ENCODE measurements at regions not wholly inside any gene's neighbourhood (a gene's known extent, or its start where the extent isn't known, plus 50 kb on each side); places are given as distances from the start of the nearest gene placed in this dataset.

DNA sequence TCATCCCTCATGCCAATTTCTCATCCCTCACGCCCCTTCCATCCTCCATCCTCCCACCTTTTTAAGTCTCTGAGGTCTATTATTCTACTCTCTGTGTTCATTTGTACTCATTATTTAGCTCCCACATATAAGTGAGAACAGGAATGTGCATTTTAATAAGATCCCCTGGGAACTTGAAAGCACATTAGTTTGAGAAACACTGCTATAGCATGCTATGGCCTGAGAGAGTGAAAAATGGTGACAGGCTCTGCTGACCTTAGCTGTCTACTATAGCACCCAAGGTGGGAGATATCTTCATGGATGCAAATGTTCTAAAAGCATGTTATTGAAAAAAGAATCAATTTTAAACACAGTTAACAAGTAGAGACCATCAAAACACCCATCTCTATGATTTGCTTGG, 712.0 kb downstream of the TFAP2A start:
- no peak overlapping the region for H3K9ac ChIP-seq (ENCODE audit: low read length)
- H3K4me3 ChIP-seq (ENCODE audit: low read depth, low read length): no peak overlapping the region
- H2BK120ac ChIP-seq (ENCODE audit: insufficient read depth, low read length, poor library complexity): no peak overlapping the region
- no peak overlapping the region for H3K4ac ChIP-seq (ENCODE audit: low read depth, low read length)
- no peak for DNase-seq
- no peak overlapping the region for H4K91ac ChIP-seq (ENCODE audit: low read depth, low read length)
- H3K4me2 ChIP-seq (ENCODE audit: low read length): no peak overlapping the region
- H3K4me1 ChIP-seq (ENCODE audit: control insufficient read depth in 1 of 2, insufficient read depth in 2 of 2, low read length in 2 of 2): no peaks in the 10 kb centered on the region
- no peak overlapping the region for H2AFZ ChIP-seq (ENCODE audit: insufficient read depth, low read length, poor library complexity)
- no peaks in the 10 kb centered on the region for H3K79me2 ChIP-seq (ENCODE audit: control insufficient read depth, insufficient read depth, low read length, poor library complexity)
- WGBS (ENCODE audit: extremely low coverage, insufficient coverage, insufficient read length): 100% methylated on average over 1 of the region's 1 CpG
- no peak overlapping the region for H3K14ac ChIP-seq (ENCODE audit: low read length)
- no peaks in the 10 kb centered on the region for H3K79me1 ChIP-seq (ENCODE audit: low read length)
- no peak overlapping the region for H4K12ac ChIP-seq (ENCODE audit: low read depth, low read length)
- no peaks in the 10 kb centered on the region for H3K36me3 ChIP-seq (ENCODE audit: control insufficient read depth in 1 of 2, insufficient read depth in 2 of 2, low read length in 2 of 2)
- H3K27me3 ChIP-seq (ENCODE audit: insufficient read depth, low read length): no peaks in the 10 kb centered on the region
- H3K23ac ChIP-seq (ENCODE audit: low read length): no peak overlapping the region
- H4K8ac ChIP-seq (ENCODE audit: low read depth, low read length): no peak overlapping the region
- no peak overlapping the region for H2BK12ac ChIP-seq (ENCODE audit: low read length)
- H3K9me3 ChIP-seq (ENCODE audit: insufficient read depth, low read depth, low read length): no peaks in the 10 kb centered on the region
- H2AK5ac ChIP-seq (ENCODE audit: low read length): no peak overlapping the region
- H3K27ac ChIP-seq (ENCODE audit: low read depth, low read length): no peak overlapping the region
- H3K18ac ChIP-seq (ENCODE audit: low read length): no peak overlapping the region
- no peak overlapping the region for H2BK5ac ChIP-seq (ENCODE audit: low read depth, low read length, poor library complexity)

DNA sequence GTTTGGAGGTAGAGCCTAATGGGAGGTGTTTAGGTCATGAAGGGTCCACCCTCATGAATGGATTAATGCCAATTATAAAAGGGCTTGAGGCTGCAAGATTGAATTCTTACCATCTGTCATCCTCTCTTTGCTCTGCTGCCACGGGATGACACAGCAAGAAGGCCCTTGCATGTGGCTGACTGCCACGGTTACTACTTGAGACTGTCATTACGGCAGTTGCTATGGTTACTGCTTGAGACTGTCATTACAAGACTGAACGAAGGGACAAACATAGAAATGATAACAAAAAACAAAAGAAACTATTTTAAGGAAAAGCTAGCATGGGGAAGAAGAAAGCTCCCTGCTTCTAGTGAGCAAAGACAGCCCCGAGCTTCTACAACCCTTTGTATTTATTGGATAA, 715.0 kb downstream of the TFAP2A start:
- Histone ChIP-seq H4K91ac (ENCODE audit: low read depth, low read length) (no peak overlapping the region), H2AFZ (ENCODE audit: insufficient read depth, low read length, poor library complexity) (no peak overlapping the region), H3K14ac (ENCODE audit: low read length) (no peak overlapping the region), H3K4ac (ENCODE audit: low read depth, low read length) (no peak overlapping the region), H3K79me2 (ENCODE audit: control insufficient read depth, insufficient read depth, low read length, poor library complexity) (no peaks in the 10 kb centered on the region), H3K79me1 (ENCODE audit: low read length) (no peaks in the 10 kb centered on the region), H4K12ac (ENCODE audit: low read depth, low read length) (no peak overlapping the region), H3K4me3 (ENCODE audit: low read depth, low read length) (no peak overlapping the region), H2AK5ac (ENCODE audit: low read length) (no peak overlapping the region), H2BK120ac (ENCODE audit: insufficient read depth, low read length, poor library complexity) (no peak overlapping the region), H3K18ac (ENCODE audit: low read length) (no peak overlapping the region), H2BK5ac (ENCODE audit: low read depth, low read length, poor library complexity) (no peak overlapping the region), H3K27ac (ENCODE audit: low read depth, low read length) (no peak overlapping the region), H3K23ac (ENCODE audit: low read length) (no peak overlapping the region), H2BK12ac (ENCODE audit: low read length) (no peak overlapping the region), H4K8ac (ENCODE audit: low read depth, low read length) (no peak overlapping the region), H3K36me3 (ENCODE audit: control insufficient read depth in 1 of 2, insufficient read depth in 2 of 2, low read length in 2 of 2) (no peaks in the 10 kb centered on the region), H3K27me3 (ENCODE audit: insufficient read depth, low read length) (no peaks in the 10 kb centered on the region), H3K9ac (ENCODE audit: low read length) (no peak overlapping the region), H3K9me3 (ENCODE audit: insufficient read depth, low read depth, low read length) (no peaks in the 10 kb centered on the region), H3K4me1 (ENCODE audit: control insufficient read depth in 1 of 2, insufficient read depth in 2 of 2, low read length in 2 of 2) (no peaks in the 10 kb centered on the region), H3K4me2 (ENCODE audit: low read length) (no peak overlapping the region)
- no CpG with 5 or more reads among the region's 5 CpGs for WGBS (ENCODE audit: extremely low coverage, insufficient coverage, insufficient read length)
- no peak for DNase-seq

DNA sequence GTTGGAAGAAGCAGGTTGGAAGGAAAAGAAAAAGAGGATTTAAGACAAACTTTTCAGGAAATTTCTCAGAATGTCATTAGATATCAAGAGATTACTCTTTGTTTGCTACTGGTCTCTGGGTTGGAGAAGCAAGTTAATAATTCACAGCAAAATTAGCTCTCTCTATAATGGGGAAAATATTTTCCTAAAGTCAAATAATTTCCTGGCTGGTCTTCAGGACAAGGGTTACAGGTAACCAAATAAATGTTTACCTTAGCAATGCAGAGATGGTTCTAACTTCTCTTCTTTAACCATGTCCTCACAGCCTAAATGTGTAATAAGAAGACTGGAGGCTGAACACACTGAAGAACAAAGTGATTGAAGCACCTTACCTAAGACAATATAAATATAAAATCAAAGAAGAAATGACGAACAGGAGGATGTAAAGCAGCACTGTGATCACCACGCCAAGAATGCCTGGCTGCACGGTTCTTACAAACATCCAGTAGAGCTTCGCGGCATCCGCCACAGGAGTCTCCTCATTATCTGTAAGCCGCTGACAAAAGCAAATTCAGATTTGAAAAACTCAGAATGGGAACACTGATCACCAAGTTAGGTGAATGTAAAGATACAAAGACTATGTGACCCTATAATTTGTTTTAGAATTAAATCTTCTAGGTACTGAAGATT, 717.5 kb downstream of the TFAP2A start:
- H3K27ac ChIP-seq (ENCODE audit: low read depth, low read length): no peak overlapping the region

DNA sequence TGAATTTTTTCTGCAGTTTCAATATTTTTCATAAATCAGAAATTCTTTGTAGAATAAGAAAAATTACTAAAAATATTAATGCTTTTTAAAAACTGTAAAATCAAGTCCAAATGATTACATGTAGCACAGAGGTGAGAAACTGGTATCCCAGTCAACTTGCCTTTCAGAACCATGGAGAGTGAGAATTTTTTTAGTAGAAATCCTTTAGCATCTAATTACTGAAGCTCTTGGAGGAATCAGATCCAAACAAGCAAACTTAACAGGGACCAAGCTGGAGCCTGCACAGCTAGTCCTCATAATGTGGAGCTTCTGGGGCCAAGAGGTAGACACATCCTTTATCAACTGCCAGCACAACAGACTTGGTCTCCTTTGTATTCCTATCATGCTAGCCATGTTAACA, 724.5 kb downstream of the TFAP2A start:
- Histone ChIP-seq H2AK5ac (ENCODE audit: low read length) (no peak overlapping the region), H3K18ac (ENCODE audit: low read length) (no peak overlapping the region), H3K4me1 (ENCODE audit: control insufficient read depth in 1 of 2, insufficient read depth in 2 of 2, low read length in 2 of 2) (no peaks in the 10 kb centered on the region), H3K4me3 (ENCODE audit: low read depth, low read length) (no peak overlapping the region), H2BK120ac (ENCODE audit: insufficient read depth, low read length, poor library complexity) (no peak overlapping the region), H2AFZ (ENCODE audit: insufficient read depth, low read length, poor library complexity) (no peak overlapping the region), H3K4me2 (ENCODE audit: low read length) (no peak overlapping the region), H3K14ac (ENCODE audit: low read length) (no peak overlapping the region), H3K36me3 (ENCODE audit: control insufficient read depth in 1 of 2, insufficient read depth in 2 of 2, low read length in 2 of 2) (no peaks in the 10 kb centered on the region), H3K27me3 (ENCODE audit: insufficient read depth, low read length) (no peaks in the 10 kb centered on the region), H3K9ac (ENCODE audit: low read length) (no peak overlapping the region), H3K79me2 (ENCODE audit: control insufficient read depth, insufficient read depth, low read length, poor library complexity) (no peaks in the 10 kb centered on the region), H4K12ac (ENCODE audit: low read depth, low read length) (no peak overlapping the region), H2BK12ac (ENCODE audit: low read length) (no peak overlapping the region), H4K91ac (ENCODE audit: low read depth, low read length) (no peak overlapping the region), H4K8ac (ENCODE audit: low read depth, low read length) (no peak overlapping the region), H3K9me3 (ENCODE audit: insufficient read depth, low read depth, low read length) (no peaks in the 10 kb centered on the region), H3K4ac (ENCODE audit: low read depth, low read length) (no peak overlapping the region), H3K27ac (ENCODE audit: low read depth, low read length) (no peak overlapping the region), H2BK5ac (ENCODE audit: low read depth, low read length, poor library complexity) (no peak overlapping the region), H3K23ac (ENCODE audit: low read length) (no peak overlapping the region), H3K79me1 (ENCODE audit: low read length) (no peaks in the 10 kb centered on the region)
- DNase-seq: no peak

More for the DNA sequence above, 717.5 kb downstream of the TFAP2A start:
- WGBS (ENCODE audit: extremely low coverage, insufficient coverage, insufficient read length): no CpG with 5 or more reads among the region's 7 CpGs
- Histone ChIP-seq H3K14ac (ENCODE audit: low read length) (no peak overlapping the region), H3K36me3 (ENCODE audit: control insufficient read depth in 1 of 2, insufficient read depth in 2 of 2, low read length in 2 of 2) (no peaks in the 10 kb centered on the region), H3K4me1 (ENCODE audit: control insufficient read depth in 1 of 2, insufficient read depth in 2 of 2, low read length in 2 of 2) (no peaks in the 10 kb centered on the region), H4K12ac (ENCODE audit: low read depth, low read length) (no peak overlapping the region), H2BK5ac (ENCODE audit: low read depth, low read length, poor library complexity) (no peak overlapping the region), H3K9me3 (ENCODE audit: insufficient read depth, low read depth, low read length) (no peaks in the 10 kb centered on the region), H3K9ac (ENCODE audit: low read length) (no peak overlapping the region), H3K79me1 (ENCODE audit: low read length) (no peaks in the 10 kb centered on the region), H3K18ac (ENCODE audit: low read length) (no peak overlapping the region), H4K8ac (ENCODE audit: low read depth, low read length) (no peak overlapping the region), H3K4ac (ENCODE audit: low read depth, low read length) (no peak overlapping the region), H3K27me3 (ENCODE audit: insufficient read depth, low read length) (no peaks in the 10 kb centered on the region), H3K79me2 (ENCODE audit: control insufficient read depth, insufficient read depth, low read length, poor library complexity) (no peaks in the 10 kb centered on the region), H2BK12ac (ENCODE audit: low read length) (no peak overlapping the region), H3K4me3 (ENCODE audit: low read depth, low read length) (no peak overlapping the region), H4K91ac (ENCODE audit: low read depth, low read length) (no peak overlapping the region), H2AFZ (ENCODE audit: insufficient read depth, low read length, poor library complexity) (no peak overlapping the region), H2BK120ac (ENCODE audit: insufficient read depth, low read length, poor library complexity) (no peak overlapping the region), H2AK5ac (ENCODE audit: low read length) (no peak overlapping the region), H3K23ac (ENCODE audit: low read length) (no peak overlapping the region), H3K4me2 (ENCODE audit: low read length) (no peak overlapping the region)
- no peak for DNase-seq
